Epithelial cell of esophagus (primary cell): ENCODE measurements at regions not wholly inside any gene's neighbourhood (a gene's known extent, or its start where the extent isn't known, plus 50 kb on each side); places are given as distances from the start of the nearest gene placed in this dataset.

Experiments used
- DNase-seq: peaks from one replicate; pipeline ENCODE4 v3.0.0; 2010; ENCODE audit warnings: low read depth
- H3K4me3 ChIP-seq: 2 replicates; pipeline ENCODE4 v1.5.1; 2011; ENCODE audit warnings: mild to moderate bottlenecking, low read length, control low read depth
- TF ChIP-seq, protein P1 (sequence below): IDR thresholded peaks from 2 replicates; pipeline ENCODE4 v1.5.1; 2011; ENCODE audit warnings: low read depth, mild to moderate bottlenecking, low read length, control low read depth, inconsistent platforms; ENCODE audit not compliant: insufficient read depth; ENCODE audit errors: missing control alignments

DNA sequence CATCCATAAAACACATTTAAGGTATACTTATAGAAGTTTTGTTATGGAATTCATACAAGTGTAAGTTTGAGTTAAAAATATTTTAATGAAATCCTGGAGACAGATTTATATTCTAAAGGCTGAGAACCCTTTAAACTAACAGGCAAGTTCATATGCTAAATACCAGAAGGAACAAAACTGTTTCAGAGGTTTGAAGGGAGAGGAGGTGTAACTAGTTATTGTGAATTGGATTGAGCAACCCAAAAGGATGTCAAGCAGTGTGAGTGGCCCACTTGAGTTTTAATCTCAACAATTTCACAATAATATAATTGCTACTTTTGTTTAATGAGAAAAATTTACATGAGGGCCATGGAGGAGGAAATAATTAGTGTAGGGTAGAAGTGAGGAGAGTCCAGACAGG is 348.5 kb upstream of the ACTBL2 start:
- no peak for DNase-seq
- TF ChIP-seq, protein P1, sequence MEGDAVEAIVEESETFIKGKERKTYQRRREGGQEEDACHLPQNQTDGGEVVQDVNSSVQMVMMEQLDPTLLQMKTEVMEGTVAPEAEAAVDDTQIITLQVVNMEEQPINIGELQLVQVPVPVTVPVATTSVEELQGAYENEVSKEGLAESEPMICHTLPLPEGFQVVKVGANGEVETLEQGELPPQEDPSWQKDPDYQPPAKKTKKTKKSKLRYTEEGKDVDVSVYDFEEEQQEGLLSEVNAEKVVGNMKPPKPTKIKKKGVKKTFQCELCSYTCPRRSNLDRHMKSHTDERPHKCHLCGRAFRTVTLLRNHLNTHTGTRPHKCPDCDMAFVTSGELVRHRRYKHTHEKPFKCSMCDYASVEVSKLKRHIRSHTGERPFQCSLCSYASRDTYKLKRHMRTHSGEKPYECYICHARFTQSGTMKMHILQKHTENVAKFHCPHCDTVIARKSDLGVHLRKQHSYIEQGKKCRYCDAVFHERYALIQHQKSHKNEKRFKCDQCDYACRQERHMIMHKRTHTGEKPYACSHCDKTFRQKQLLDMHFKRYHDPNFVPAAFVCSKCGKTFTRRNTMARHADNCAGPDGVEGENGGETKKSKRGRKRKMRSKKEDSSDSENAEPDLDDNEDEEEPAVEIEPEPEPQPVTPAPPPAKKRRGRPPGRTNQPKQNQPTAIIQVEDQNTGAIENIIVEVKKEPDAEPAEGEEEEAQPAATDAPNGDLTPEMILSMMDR = no peak

DNA sequence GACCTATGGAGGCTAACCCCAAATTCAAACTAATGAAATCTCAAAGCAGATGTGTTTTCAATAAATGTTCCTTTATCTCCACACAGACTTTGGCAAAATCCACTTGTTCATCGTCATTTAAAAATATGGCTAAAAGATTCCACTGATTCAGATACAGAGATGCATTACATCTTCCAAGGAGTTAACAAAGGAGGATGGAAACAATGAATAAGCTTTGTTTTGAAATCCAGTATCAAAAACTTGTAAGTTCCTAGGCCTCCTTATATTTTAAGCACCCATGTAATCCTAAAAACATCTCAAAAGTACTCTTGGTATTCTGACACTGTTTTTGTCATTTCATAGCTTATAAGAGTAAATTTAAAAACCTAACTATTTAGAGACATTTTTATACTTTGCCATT is 345.6 kb upstream of the ACTBL2 start:
- no peak for DNase-seq
- no peak overlapping the region for H3K4me3 ChIP-seq
- TF ChIP-seq, protein P1 = no peak

More for the DNA sequence above, 348.5 kb upstream of the ACTBL2 start:
- H3K4me3 ChIP-seq = no peak overlapping the region

DNA sequence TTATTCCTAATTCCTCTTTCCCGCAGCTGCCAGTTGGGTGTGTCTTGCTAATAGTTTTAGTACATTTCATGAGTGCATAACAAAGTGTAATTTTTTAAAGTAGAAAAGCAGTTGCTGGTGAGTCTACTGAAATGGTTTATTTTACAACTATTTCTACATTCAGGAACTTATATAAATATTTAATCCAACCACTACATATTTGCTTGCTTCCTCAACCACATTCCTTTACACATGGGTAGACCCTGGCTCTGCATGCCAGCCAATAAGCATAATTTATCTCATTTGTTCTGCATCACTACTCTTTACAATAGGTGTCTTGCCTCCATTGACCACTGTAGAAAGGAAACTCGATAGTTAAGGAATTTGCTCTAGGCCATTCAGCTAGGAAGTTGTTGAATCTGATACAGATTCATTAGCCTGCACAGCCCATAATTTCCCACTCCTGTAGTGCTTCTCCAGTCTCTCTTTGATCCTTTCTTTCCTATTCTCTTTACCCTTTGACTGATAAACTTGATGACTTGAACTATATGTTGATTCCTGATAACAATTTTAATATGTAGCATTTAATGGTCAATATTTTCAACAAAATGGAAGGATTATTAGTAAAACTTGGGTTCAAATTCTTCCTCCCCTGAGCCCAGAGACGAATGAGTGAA is 342.5 kb upstream of the ACTBL2 start:
- no peak overlapping the region for H3K4me3 ChIP-seq
- TF ChIP-seq, protein P1 = no peak
- peak; percentile 83 for DNase-seq

DNA sequence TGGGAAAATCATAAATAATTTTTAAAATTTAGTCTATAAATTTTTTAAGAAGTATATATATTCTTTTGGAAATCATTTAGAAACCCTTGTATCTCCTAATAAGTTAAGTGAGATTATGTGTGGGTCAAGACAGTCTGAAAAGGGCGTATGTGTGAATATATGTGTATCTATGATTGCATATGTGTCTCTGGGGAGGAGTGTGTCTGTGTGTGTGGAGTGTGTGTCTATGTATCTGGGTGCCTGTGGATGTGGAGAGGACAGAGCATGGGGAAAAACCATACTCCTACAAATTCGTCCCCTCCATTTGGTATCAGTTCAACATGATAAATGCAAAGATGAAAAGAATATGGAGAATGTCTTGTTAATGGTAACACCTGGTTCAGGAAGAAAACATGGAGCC is 342.0 kb upstream of the ACTBL2 start:
- TF ChIP-seq, protein P1 = no peak
- no peak for DNase-seq
- H3K4me3 ChIP-seq = no peak overlapping the region

DNA sequence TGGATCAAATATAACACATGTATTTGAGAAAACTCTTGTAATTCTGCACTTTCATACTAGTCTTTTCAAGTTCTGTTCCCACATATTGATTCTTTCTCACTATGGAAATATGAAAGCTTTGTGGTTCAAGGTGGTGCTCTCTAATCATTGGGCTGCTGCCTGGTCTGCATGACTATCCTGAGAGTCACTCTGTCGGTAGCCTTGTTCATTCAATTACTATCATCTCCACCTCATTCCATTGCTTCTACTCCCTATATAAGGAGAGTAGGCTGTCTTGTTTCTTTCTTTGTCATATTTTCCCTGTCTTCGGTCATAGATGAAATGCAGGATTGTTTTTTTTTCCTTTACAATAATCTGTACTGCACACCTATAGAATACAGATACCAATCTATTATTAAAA is 341.4 kb upstream of the ACTBL2 start:
- DNase-seq = peak; percentile 97
- TF ChIP-seq, protein P1 = no peak

DNA sequence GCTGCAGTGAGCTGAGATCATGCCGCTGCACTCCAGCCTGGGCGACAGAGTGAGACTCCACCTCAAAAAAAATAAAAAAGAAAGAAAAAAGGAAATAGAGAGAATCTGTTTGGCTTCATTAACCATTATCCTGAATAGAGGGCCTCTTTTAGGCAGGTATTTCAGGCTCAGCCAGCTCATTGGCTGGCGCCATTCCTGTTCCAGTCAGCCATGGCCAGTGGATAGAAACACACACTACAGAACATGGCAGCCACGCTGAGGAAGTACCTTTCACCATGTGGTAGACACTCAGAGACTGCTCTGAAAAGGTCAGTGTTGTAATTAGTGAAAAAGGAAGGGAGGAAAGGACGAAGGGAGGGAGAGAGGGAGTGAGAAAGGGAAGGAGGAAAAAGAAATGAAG is 340.0 kb upstream of the ACTBL2 start:
- H3K4me3 ChIP-seq = no peak overlapping the region
- TF ChIP-seq, protein P1 = no peak
- DNase-seq = no peak

More for the DNA sequence above, 341.4 kb upstream of the ACTBL2 start:
- no peak overlapping the region for H3K4me3 ChIP-seq

DNA sequence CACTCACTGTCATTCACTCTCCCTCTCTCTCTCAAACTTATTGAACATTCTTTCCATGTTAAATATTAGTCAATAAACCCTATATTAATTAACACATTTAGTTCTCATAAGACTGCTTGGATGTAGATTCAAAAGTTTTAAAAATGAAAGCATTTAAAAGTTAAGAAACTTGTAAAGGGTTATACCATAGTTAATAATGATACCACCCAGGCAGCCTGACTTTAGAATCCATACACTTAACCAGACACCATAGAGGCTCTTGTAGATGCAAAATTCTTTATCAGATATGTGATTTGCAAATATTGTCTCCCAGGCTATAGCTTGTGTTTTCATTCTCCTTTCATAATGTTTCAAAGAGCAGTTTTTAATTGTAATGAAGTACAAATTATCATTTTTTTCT is 335.8 kb upstream of the ACTBL2 start:
- TF ChIP-seq, protein P1 = no peak
- no peak overlapping the region for H3K4me3 ChIP-seq
- DNase-seq = no peak
